Neural cell (in vitro differentiated cells): ENCODE measurements at regions not wholly inside any gene's neighbourhood (a gene's known extent, or its start where the extent isn't known, plus 50 kb on each side); places are given as distances from the start of the nearest gene placed in this dataset.

ENCODE experiments used
- H2AFZ ChIP-seq: fragments of 200-600, 300-800 bp; sonication (generic), shearing (Covaris generic); 2 replicates; pipeline ENCODE4 v1.6.0; 2014; ENCODE audit warnings: low read depth, mild to moderate bottlenecking, antibody characterized with exemption, low read length, moderate library complexity
- H3F3A ChIP-seq: fragments of 200-600 bp; shearing (Covaris generic); 2 replicates; pipeline ENCODE4 v1.6.1; 2016; ENCODE audit warnings: mild to moderate bottlenecking, moderate library complexity, mixed read lengths, antibody characterized with exemption, low read length; ENCODE audit not compliant: insufficient read depth, poor library complexity, severe bottlenecking
- H3K27ac ChIP-seq: fragments of 200-600, 300-800 bp; sonication (generic), shearing (Covaris generic); 2 replicates; pipeline ENCODE4 v1.5.1; 2014; ENCODE audit warnings: mild to moderate bottlenecking, low read length, moderate library complexity
- H3K27me3 ChIP-seq: fragments of 300-800, 200-600 bp; sonication (generic), shearing (Covaris generic); 2 replicates; pipeline ENCODE4 v1.6.0; 2014; ENCODE audit warnings: mild to moderate bottlenecking, low read depth, low read length, moderate library complexity; ENCODE audit not compliant: insufficient read depth
- H3K36me3 ChIP-seq: fragments of 300-800, 200-600 bp; sonication (generic), shearing (Covaris generic); 2 replicates; pipeline ENCODE4 v1.5.1; 2014; ENCODE audit warnings: mild to moderate bottlenecking, antibody characterized with exemption, low read length, moderate library complexity; ENCODE audit not compliant: insufficient read depth
- H3K4me2 ChIP-seq: fragments of 300-800, 200-600 bp; sonication (generic), shearing (Covaris generic); 2 replicates; pipeline ENCODE4 v1.6.0; 2014; ENCODE audit warnings: mild to moderate bottlenecking, low read length
- H3K4me3 ChIP-seq: fragments of 300-800, 200-600 bp; sonication (generic), shearing (Covaris generic); 2 replicates; pipeline ENCODE4 v1.5.1; 2014; ENCODE audit warnings: mild to moderate bottlenecking, low read length, moderate library complexity
- H3K79me2 ChIP-seq: fragments of 200-600 bp; shearing (Covaris generic); replicated peaks from 2 replicates; pipeline ENCODE4 v1.6.0; 2014; ENCODE audit warnings: mild to moderate bottlenecking, low read length, moderate library complexity; ENCODE audit not compliant: insufficient read depth
- H3K9ac ChIP-seq: fragments of 300-800, 200-600 bp; sonication (generic), shearing (Covaris generic); 2 replicates; pipeline ENCODE4 v1.6.1; 2016; ENCODE audit warnings: mild to moderate bottlenecking, low read length, mixed read lengths
- H3K9me2 ChIP-seq: fragments of 200-600 bp; shearing (Covaris generic); 2 replicates; pipeline ENCODE4 v1.6.1; 2016; ENCODE audit warnings: mild to moderate bottlenecking, low read length, mixed read lengths; ENCODE audit not compliant: insufficient read depth
- H3K9me3 ChIP-seq: fragments of 200-600, 300-800 bp; sonication (generic), shearing (Covaris generic); 2 replicates; pipeline ENCODE4 v1.6.1; 2016; ENCODE audit warnings: mild to moderate bottlenecking, mixed run types, low read length, moderate library complexity, mixed read lengths
- H4K20me1 ChIP-seq: fragments of 200-600 bp; shearing (Covaris generic); 2 replicates; pipeline ENCODE4 v1.6.1; 2016; ENCODE audit warnings: mild to moderate bottlenecking, mixed run types; ENCODE audit not compliant: insufficient read depth
- EZH2 ChIP-seq: fragments of 200-600, 300-800 bp; shearing (Covaris generic), sonication (generic); IDR thresholded peaks from 2 replicates; pipeline ENCODE4 v1.6.1; 2014; ENCODE audit warnings: antibody characterized with exemption, low read length, borderline replicate concordance, mild to moderate bottlenecking; ENCODE audit not compliant: insufficient read depth, poor library complexity, severe bottlenecking
- MXI1 ChIP-seq: fragments of 450-650 bp; conservative IDR thresholded peaks from 2 replicates; pipeline ENCODE4 v1.6.1; 2014; ENCODE audit warnings: antibody characterized with exemption, mild to moderate bottlenecking; ENCODE audit not compliant: poor library complexity, severe bottlenecking
- POLR2AphosphoS5 ChIP-seq: IDR thresholded peaks from 2 replicates; pipeline ENCODE4 v1.6.1; 2012
- RAD21 ChIP-seq: fragments of 450-650 bp; conservative IDR thresholded peaks from 2 replicates; pipeline ENCODE4 v1.6.1; 2014; ENCODE audit warnings: antibody characterized with exemption, mild to moderate bottlenecking, moderate library complexity
- SMC3 ChIP-seq: fragments of 450-650 bp; conservative IDR thresholded peaks from 2 replicates; pipeline ENCODE4 v1.6.1; 2014; ENCODE audit warnings: antibody characterized with exemption, mild to moderate bottlenecking, moderate library complexity; ENCODE audit not compliant: poor library complexity
- TAF1 ChIP-seq: IDR thresholded peaks from 2 replicates; pipeline ENCODE4 v1.6.1; 2012; ENCODE audit warnings: low read depth
- TF ChIP-seq, protein P1 (sequence below): fragments of 450-650 bp; IDR thresholded peaks from 2 replicates; pipeline ENCODE4 v1.5.1; 2014; ENCODE audit warnings: antibody characterized with exemption, mild to moderate bottlenecking, moderate library complexity; ENCODE audit not compliant: poor library complexity, severe bottlenecking
- TF ChIP-seq, protein P2 (sequence below): IDR thresholded peaks from 2 replicates; pipeline ENCODE4 v1.6.1; 2012; ENCODE audit warnings: borderline replicate concordance

DNA sequence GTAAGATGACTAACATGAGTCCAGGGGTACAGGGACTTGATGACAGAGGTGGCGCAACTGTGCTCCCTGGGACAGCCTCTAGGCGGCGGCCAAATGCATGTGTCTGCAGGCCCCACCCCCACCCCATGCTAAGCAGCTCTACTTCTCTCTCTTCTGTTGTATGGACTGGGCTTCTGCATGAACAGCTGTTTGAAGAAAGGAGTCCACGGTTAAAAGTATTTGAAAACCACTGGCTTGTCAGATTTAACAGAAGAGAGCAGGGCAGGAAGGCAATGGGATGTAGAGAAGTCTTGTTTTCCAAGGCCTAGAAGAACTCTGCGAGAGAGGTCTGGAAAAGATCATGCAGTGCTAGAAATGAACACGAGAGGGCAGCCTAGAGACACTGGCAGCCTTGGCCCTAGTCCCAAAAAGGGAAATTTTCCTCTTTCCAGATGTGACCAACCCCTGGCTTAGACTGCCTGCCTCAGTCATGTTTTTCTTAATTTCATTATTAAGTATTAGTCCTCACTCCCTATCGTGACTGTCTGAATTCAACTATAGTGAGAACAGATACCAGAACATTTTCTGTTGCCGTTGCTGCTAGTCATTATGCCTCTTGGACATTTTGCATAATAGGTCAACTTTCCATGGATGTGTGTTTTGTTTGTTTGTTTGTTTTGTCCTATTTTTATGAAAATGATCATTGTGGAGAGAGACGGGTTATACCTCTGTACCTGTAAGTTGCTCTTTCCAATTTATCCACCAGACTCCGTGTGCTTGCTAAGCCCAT, 265.0 kb downstream of the ADGRG6 start:
- Histone ChIP-seq H3K27me3 (no peaks in the 10 kb centered on the region), H3F3A (no peaks in the 10 kb centered on the region), H3K9ac (no peak overlapping the region), H3K4me2 (no peak overlapping the region), H3K4me3 (no peak overlapping the region), H3K9me3 (no peaks in the 10 kb centered on the region), H2AFZ (no peak overlapping the region), H3K27ac (no peak overlapping the region), H4K20me1 (no peaks in the 10 kb centered on the region), H3K9me2 (no peaks in the 10 kb centered on the region), H3K36me3 (no peaks in the 10 kb centered on the region), H3K79me2 (no peaks in the 10 kb centered on the region)
- TF ChIP-seq SMC3 (peak; percentile 82), POLR2AphosphoS5 (no peak), RAD21 (peak; percentile 78), TAF1 (no peak)
- TF ChIP-seq, protein P1, sequence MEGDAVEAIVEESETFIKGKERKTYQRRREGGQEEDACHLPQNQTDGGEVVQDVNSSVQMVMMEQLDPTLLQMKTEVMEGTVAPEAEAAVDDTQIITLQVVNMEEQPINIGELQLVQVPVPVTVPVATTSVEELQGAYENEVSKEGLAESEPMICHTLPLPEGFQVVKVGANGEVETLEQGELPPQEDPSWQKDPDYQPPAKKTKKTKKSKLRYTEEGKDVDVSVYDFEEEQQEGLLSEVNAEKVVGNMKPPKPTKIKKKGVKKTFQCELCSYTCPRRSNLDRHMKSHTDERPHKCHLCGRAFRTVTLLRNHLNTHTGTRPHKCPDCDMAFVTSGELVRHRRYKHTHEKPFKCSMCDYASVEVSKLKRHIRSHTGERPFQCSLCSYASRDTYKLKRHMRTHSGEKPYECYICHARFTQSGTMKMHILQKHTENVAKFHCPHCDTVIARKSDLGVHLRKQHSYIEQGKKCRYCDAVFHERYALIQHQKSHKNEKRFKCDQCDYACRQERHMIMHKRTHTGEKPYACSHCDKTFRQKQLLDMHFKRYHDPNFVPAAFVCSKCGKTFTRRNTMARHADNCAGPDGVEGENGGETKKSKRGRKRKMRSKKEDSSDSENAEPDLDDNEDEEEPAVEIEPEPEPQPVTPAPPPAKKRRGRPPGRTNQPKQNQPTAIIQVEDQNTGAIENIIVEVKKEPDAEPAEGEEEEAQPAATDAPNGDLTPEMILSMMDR, result peak; percentile 76

DNA sequence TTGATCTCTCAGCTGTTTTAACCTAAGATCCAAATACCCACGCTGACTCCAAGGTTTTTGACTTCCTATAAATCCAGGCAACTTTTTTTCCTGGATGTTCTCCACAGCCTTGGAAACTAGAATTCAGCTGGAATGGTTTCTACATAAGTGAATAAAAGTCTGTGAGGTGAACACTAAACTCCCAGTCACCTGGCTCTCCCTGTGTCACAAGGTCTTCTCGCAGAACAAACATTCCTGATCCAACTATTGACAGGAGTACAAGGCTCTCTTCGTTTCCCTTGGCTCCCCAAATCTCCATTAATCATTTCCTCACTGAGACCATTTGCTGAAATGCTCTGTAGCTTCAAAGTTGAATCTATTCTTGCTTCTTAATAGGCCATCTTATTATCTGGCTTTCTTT, 265.7 kb downstream of the ADGRG6 start:
- Histone ChIP-seq H3K36me3 (no peaks in the 10 kb centered on the region), H3K4me3 (no peak overlapping the region), H3F3A (no peaks in the 10 kb centered on the region), H3K27me3 (no peaks in the 10 kb centered on the region), H3K9ac (no peak overlapping the region), H3K9me3 (no peaks in the 10 kb centered on the region), H4K20me1 (no peaks in the 10 kb centered on the region), H3K4me2 (no peak overlapping the region), H3K27ac (no peak overlapping the region), H2AFZ (no peak overlapping the region), H3K9me2 (no peaks in the 10 kb centered on the region), H3K79me2 (no peaks in the 10 kb centered on the region)
- TF ChIP-seq EZH2, result no peak
- no peak for TF ChIP-seq SMC3
- TF ChIP-seq MXI1, result no peak
- TF ChIP-seq, protein P1, result no peak
- TF ChIP-seq POLR2AphosphoS5, result no peak
- TF ChIP-seq, protein P2, sequence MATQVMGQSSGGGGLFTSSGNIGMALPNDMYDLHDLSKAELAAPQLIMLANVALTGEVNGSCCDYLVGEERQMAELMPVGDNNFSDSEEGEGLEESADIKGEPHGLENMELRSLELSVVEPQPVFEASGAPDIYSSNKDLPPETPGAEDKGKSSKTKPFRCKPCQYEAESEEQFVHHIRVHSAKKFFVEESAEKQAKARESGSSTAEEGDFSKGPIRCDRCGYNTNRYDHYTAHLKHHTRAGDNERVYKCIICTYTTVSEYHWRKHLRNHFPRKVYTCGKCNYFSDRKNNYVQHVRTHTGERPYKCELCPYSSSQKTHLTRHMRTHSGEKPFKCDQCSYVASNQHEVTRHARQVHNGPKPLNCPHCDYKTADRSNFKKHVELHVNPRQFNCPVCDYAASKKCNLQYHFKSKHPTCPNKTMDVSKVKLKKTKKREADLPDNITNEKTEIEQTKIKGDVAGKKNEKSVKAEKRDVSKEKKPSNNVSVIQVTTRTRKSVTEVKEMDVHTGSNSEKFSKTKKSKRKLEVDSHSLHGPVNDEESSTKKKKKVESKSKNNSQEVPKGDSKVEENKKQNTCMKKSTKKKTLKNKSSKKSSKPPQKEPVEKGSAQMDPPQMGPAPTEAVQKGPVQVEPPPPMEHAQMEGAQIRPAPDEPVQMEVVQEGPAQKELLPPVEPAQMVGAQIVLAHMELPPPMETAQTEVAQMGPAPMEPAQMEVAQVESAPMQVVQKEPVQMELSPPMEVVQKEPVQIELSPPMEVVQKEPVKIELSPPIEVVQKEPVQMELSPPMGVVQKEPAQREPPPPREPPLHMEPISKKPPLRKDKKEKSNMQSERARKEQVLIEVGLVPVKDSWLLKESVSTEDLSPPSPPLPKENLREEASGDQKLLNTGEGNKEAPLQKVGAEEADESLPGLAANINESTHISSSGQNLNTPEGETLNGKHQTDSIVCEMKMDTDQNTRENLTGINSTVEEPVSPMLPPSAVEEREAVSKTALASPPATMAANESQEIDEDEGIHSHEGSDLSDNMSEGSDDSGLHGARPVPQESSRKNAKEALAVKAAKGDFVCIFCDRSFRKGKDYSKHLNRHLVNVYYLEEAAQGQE, result no peak
